K562 (cell line): ENCODE measurements at regions not wholly inside any gene's neighbourhood (a gene's known extent, or its start where the extent isn't known, plus 50 kb on each side); places are given as distances from the start of the nearest gene placed in this dataset.

ENCODE experiments used
- ATAC-seq: fragments of 200-7000 bp; cut with Tn5 transposase; 3 replicates; pipeline ENCODE4 v1.9.1; 2020; ENCODE audit warnings: moderate library complexity
- BruUV-seq: library from RNA; stranded (reverse); fragments of 400-500 nt; replicated peaks from 2 replicates; lab custom pipeline; 2021; lab: Mats Ljungman, UMichigan
- CTCF ChIA-PET: fragments of 300-600 bp; formaldehyde crosslinking; extraction: SDS; loops from one replicate; lab custom pipeline; 2021; ENCODE audit warnings: low intra/inter-chr PET ratio; lab: Yijun Ruan, JAX
- POLR2A ChIA-PET: fragments of 300-600, 350-650 bp; sonication (Branson Sonifier 250); formaldehyde crosslinking; extraction: SDS; loops from one replicate; lab custom pipeline; 2021; ENCODE audit warnings: antibody characterized with exemption, inconsistent platforms; lab: Yijun Ruan, JAX
- DNase-seq, 4 experiments: peaks; one replicate each; pipeline versions ENCODE4 v3.0.0 to v3.0.0-alpha.2; 2011 to 2018; ENCODE audit warnings: low spot score in 3 of 4, mixed read lengths in 3 of 4; ENCODE audit errors: extremely low read depth in 1 of 4
- FAIRE-seq: peaks from 2 replicates; lab custom pipeline; 2011; peaks lifted over from hg19 to GRCh38; lab: Jason Lieb, UNC
- H2AFZ ChIP-seq: 2 replicates; pipeline ENCODE4 v1.6.0; 2011; ENCODE audit warnings: low read depth, low read length, control low read depth, inconsistent platforms
- H3K27ac ChIP-seq: fragments of 200-600 bp; 3 replicates; pipeline ENCODE4 v1.8.0; 2011; ENCODE audit warnings: low read depth, mild to moderate bottlenecking, control low read depth, inconsistent platforms, low read length, moderate library complexity, mixed read lengths; ENCODE audit errors: extremely low read depth
- H3K27me3 ChIP-seq, 2 experiments: fragments of 300-600 bp in 1 of 2; 2 replicates in 1 of 2; 3 replicates in 1 of 2; pipeline versions ENCODE4 v1.6.0 to v1.8.0; 2011; ENCODE audit warnings: inconsistent platforms in 2 of 2, low read length in 2 of 2, mild to moderate bottlenecking in 1 of 2, mixed read lengths in 1 of 2, moderate library complexity in 1 of 2; ENCODE audit not compliant: control insufficient read depth in 2 of 2, insufficient read depth in 2 of 2
- H3K36me3 ChIP-seq: fragments of 300-600 bp; 3 replicates; pipeline ENCODE4 v1.8.0; 2011; ENCODE audit warnings: mild to moderate bottlenecking, low read length, inconsistent platforms; ENCODE audit not compliant: control insufficient read depth, insufficient read depth
- H3K4me1 ChIP-seq, 2 experiments: fragments of 200-600 bp in 1 of 2; replicated peaks in 1 of 2; 2 replicates in 1 of 2; 3 replicates in 1 of 2; pipeline versions ENCODE4 v1.5.1 to v1.8.0; 2011; ENCODE audit warnings: inconsistent platforms in 2 of 2, low read length in 2 of 2, mild to moderate bottlenecking in 1 of 2, mixed read lengths in 1 of 2, moderate library complexity in 1 of 2; ENCODE audit not compliant: control insufficient read depth in 2 of 2, insufficient read depth in 2 of 2
- H3K4me2 ChIP-seq: 2 replicates; pipeline ENCODE4 v1.6.1; 2011; ENCODE audit warnings: low read length, control low read depth, inconsistent platforms, mixed read lengths; ENCODE audit not compliant: insufficient read depth
- H3K4me3 ChIP-seq: fragments of 200-600 bp; sonication (generic), shearing (Covaris generic); 2 replicates; pipeline ENCODE4 v1.5.1; 2016; ENCODE audit warnings: control low read depth, inconsistent platforms
- H3K79me2 ChIP-seq: fragments of 200-600 bp; 3 replicates; pipeline ENCODE4 v1.8.0; 2011; ENCODE audit warnings: low read length, inconsistent platforms; ENCODE audit not compliant: control insufficient read depth, insufficient read depth
- H3K9ac ChIP-seq, 2 experiments: 2 replicates each; pipeline versions ENCODE4 v1.6.0 to v1.6.1; 2011; ENCODE audit warnings: low read depth in 2 of 2, low read length in 2 of 2, control low read depth in 1 of 2, inconsistent platforms in 1 of 2, mild to moderate bottlenecking in 1 of 2, mixed read lengths in 1 of 2; ENCODE audit not compliant: insufficient read depth in 1 of 2
- H3K9me1 ChIP-seq: one replicate; pipeline ENCODE4 v1.6.0; 2011; ENCODE audit warnings: inconsistent platforms, mild to moderate bottlenecking, low read length, moderate library complexity; ENCODE audit not compliant: control insufficient read depth, insufficient read depth
- H3K9me3 ChIP-seq: replicated peaks from 2 replicates; pipeline ENCODE4 v1.5.1; 2011; ENCODE audit warnings: low read depth, low read length, inconsistent platforms; ENCODE audit not compliant: control insufficient read depth, insufficient read depth
- H4K20me1 ChIP-seq: replicated peaks from 2 replicates; pipeline ENCODE4 v1.6.1; 2011; ENCODE audit warnings: low read length, inconsistent platforms, mixed read lengths; ENCODE audit not compliant: control insufficient read depth, insufficient read depth
- HLTF ChIP-seq: fragments of 450-650 bp; IDR thresholded peaks from 2 replicates; pipeline ENCODE4 v1.6.1; 2016
- IFI16 ChIP-seq: fragments of 250-450 bp; sonication (Bioruptor Pico); IDR thresholded peaks from 2 replicates; pipeline ENCODE4 v2.1.2; 2022; ENCODE audit warnings: mild to moderate bottlenecking, inconsistent platforms
- KDM1A ChIP-seq, 2 experiments: fragments of 450-650 bp; IDR thresholded peaks; 2 replicates each; pipeline ENCODE4 v1.6.1; 2016; ENCODE audit warnings: mild to moderate bottlenecking in 2 of 2
- RFX7 ChIP-seq: fragments of 250-450 bp; sonication (Bioruptor Pico); IDR thresholded peaks from 2 replicates; pipeline ENCODE4 v1.5.1; 2021; ENCODE audit warnings: mild to moderate bottlenecking
- TAF1 ChIP-seq: IDR thresholded peaks from 2 replicates; pipeline ENCODE4 v1.6.1; 2011; ENCODE audit warnings: mild to moderate bottlenecking, low read length, moderate library complexity; ENCODE audit not compliant: insufficient read depth, control insufficient read depth, severe bottlenecking; ENCODE audit errors: extremely low read depth
- ZNF639 ChIP-seq, 2 experiments: fragments of 200-800 bp in 1 of 2; sonication (Bioruptor generic) in 1 of 2; sonication (generic) in 1 of 2; formaldehyde crosslinking in 1 of 2; IDR thresholded peaks in 1 of 2; conservative IDR thresholded peaks in 1 of 2; 2 replicates each; pipeline versions ENCODE4 v1.5.0 to v1.6.1; 2016 to 2020; ENCODE audit warnings: missing compliant biosample characterization in 1 of 2, missing genetic modification characterization in 1 of 2, missing genetic modification reagents in 1 of 2
- WGBS: fragments of 100-300 bp; shearing (Covaris generic); methylation state at CpG from one replicate; pipeline ENCODE4 v1.1.6; 2016; ENCODE audit warnings: low coverage, mixed read lengths; ENCODE audit not compliant: insufficient coverage; ENCODE audit errors: missing lambda C conversion rate; 5-methylcytosine and 5-hydroxymethylcytosine counted together
- in situ Hi-C: fragments of 300-500 bp; cut with MboI; formaldehyde crosslinking; loops from 4 replicates; pipeline ENCODE4 v1.15.0; 2018; ENCODE audit warnings: inconsistent platforms, mixed read lengths
- intact Hi-C: fragments of 100-400 bp; cut with micrococcal nuclease; formaldehyde crosslinking; loops from 2 replicates; pipeline ENCODE4 v1.14.2; 2022

- TF ChIP-seq KDM1A (IDR thresholded peaks at IDR 0.05) (no peak), IFI16 (no peak)
Measured at GRCh38 chr13:76250211-76250610, 614.1 kb downstream of the LMO7 start (continued).

- WGBS = 0% methylated on average over 1 of the region's 1 CpG
- no peaks in the 10 kb centered on the region for H4K20me1 ChIP-seq
- H3K9me3 ChIP-seq = no peaks in the 10 kb centered on the region
- in situ Hi-C loops = no loop called here
- no peaks in the 10 kb centered on the region for H3K9me1 ChIP-seq
- no peak overlapping the region for H2AFZ ChIP-seq
- no peaks in the 10 kb centered on the region for H3K27me3 ChIP-seq
- ChIA-PET CTCF (no interaction called here), POLR2A (no interaction called here)
- TF ChIP-seq RFX7 (CRISPR knock-in tag) = no peak
- TF ChIP-seq ZNF639 (CRISPR knock-in tag; conservative IDR thresholded peaks at IDR 0.05 in 1 of 2, IDR thresholded peaks at IDR 0.05 in 1 of 2) = no peak
- TF ChIP-seq TAF1 = no peak
- no peak for TF ChIP-seq HLTF
- no TSS peak for BruUV-seq
- no peaks in the 10 kb centered on the region for H3K79me2 ChIP-seq
- intact Hi-C loops = no loop called here
- H3K4me3 ChIP-seq = no peak overlapping the region
- FAIRE-seq (no peak), DNase-seq (no peak), ATAC-seq (no peak)
- H3K9ac ChIP-seq = no peak overlapping the region
- H3K4me1 ChIP-seq = no peaks in the 10 kb centered on the region
- H3K27ac ChIP-seq = no peak overlapping the region
- H3K36me3 ChIP-seq = no peaks in the 10 kb centered on the region
- no peak overlapping the region for H3K4me2 ChIP-seq
Measured at GRCh38 chr13:76245920-76246319, 609.8 kb downstream of the LMO7 start.
